ENCODE measurements at regions not wholly inside any gene's neighbourhood (a gene's known extent, or its start where the extent isn't known, plus 50 kb on each side); places are given as distances from the start of the nearest gene placed in this dataset.

- Histone ChIP-seq H3K27ac (no peak overlapping the region), H3K4me3 (no peak overlapping the region), H3K9me3 (no peaks in the 10 kb centered on the region), H3K27me3 (no peaks in the 10 kb centered on the region), H3K36me3 (no peaks in the 10 kb centered on the region), H3K4me1 (no peaks in the 10 kb centered on the region)
- WGBS (ENCODE audit: insufficient coverage, low coverage, low lambda C conversion rate, missing lambda C conversion rate): 87% methylated on average over 3 of the region's 10 CpGs
- no peak for TF ChIP-seq CTCF (IDR thresholded peaks at IDR 0.05)
- no peak for TF ChIP-seq POLR2A (IDR thresholded peaks at IDR 0.05)
- ATAC-seq: no peak
- no peak for DNase-seq
- intact Hi-C loops (cut with DNase I): no loop called here
These were observed 208.4 kb downstream of the UBE3A start for GRCh38 chr15:25230442-25230841.

- no peak for ATAC-seq
- intact Hi-C loops (cut with DNase I): no loop called here
- no peak overlapping the region for H3K4me3 ChIP-seq
These were observed 205.0 kb downstream of the UBE3A start for GRCh38 chr15:25233766-25234350.

GRCh38 chr15:25234831-25235230, 204.0 kb downstream of the UBE3A start:
- H3K9me3 ChIP-seq: no peaks in the 10 kb centered on the region
- H3K27ac ChIP-seq: no peak overlapping the region
- no peaks in the 10 kb centered on the region for H3K36me3 ChIP-seq
- WGBS (ENCODE audit: insufficient coverage, low coverage, low lambda C conversion rate, missing lambda C conversion rate): 74% methylated on average over 5 of the region's 9 CpGs
- TF ChIP-seq CTCF (IDR thresholded peaks at IDR 0.05): no peak
- TF ChIP-seq POLR2A (IDR thresholded peaks at IDR 0.05): no peak
- intact Hi-C loops (cut with DNase I): no loop called here
- no peaks in the 10 kb centered on the region for H3K4me1 ChIP-seq
- DNase-seq (no peak), ATAC-seq (no peak)
- H3K27me3 ChIP-seq: no peaks in the 10 kb centered on the region
- H3K4me3 ChIP-seq: no peak overlapping the region

More at GRCh38 chr15:25233766-25234350, 205.0 kb downstream of the UBE3A start:
- Histone ChIP-seq H3K9me3 (no peaks in the 10 kb centered on the region), H3K36me3 (no peaks in the 10 kb centered on the region), H3K27me3 (no peaks in the 10 kb centered on the region), H3K27ac (no peak overlapping the region), H3K4me1 (no peaks in the 10 kb centered on the region)
- no peak for DNase-seq
- TF ChIP-seq CTCF (IDR thresholded peaks at IDR 0.05): no peak
- TF ChIP-seq POLR2A (IDR thresholded peaks at IDR 0.05): no peak
- WGBS (ENCODE audit: insufficient coverage, low coverage, low lambda C conversion rate, missing lambda C conversion rate): 50% methylated on average over 1 of the region's 7 CpGs

- Histone ChIP-seq H3K4me1 (no peaks in the 10 kb centered on the region), H3K9me3 (no peaks in the 10 kb centered on the region), H3K27me3 (no peaks in the 10 kb centered on the region), H3K4me3 (no peak overlapping the region), H3K27ac (no peak overlapping the region), H3K36me3 (no peaks in the 10 kb centered on the region)
- ATAC-seq (no peak), DNase-seq (no peak)
- TF ChIP-seq CTCF (IDR thresholded peaks at IDR 0.05) (no peak), POLR2A (IDR thresholded peaks at IDR 0.05) (no peak)
- intact Hi-C loops (cut with DNase I): no loop called here
- WGBS (ENCODE audit: insufficient coverage, low coverage, low lambda C conversion rate, missing lambda C conversion rate): no CpG with 5 or more reads among the region's 5 CpGs
These were observed 203.4 kb downstream of the UBE3A start for GRCh38 chr15:25235391-25235790.

Measured in right lobe of liver (tissue), 6 donors.